IMR-90 (cell line): ENCODE measurements at regions not wholly inside any gene's neighbourhood (a gene's known extent, or its start where the extent isn't known, plus 50 kb on each side); places are given as distances from the start of the nearest gene placed in this dataset.
A peak's percentile ranks its signal among the peaks of the same experiment; 100 is the strongest.

Experiments
- ATAC-seq: fragments of 200-7000 bp; cut with Tn5 transposase; 2 replicates; pipeline ENCODE4 v1.9.1; 2020; ENCODE audit warnings: low read depth, mild to moderate bottlenecking, moderate library complexity
- BruUV-seq: library from RNA; stranded (reverse); fragments of 400-500 nt; replicated peaks from 2 replicates; lab custom pipeline; 2021; lab: Mats Ljungman, UMichigan
- CTCF ChIA-PET: fragments of 300-600 bp; formaldehyde crosslinking; extraction: SDS; loops from one replicate; lab custom pipeline; 2021; ENCODE audit warnings: antibody characterized with exemption; lab: Yijun Ruan, JAX
- POLR2A ChIA-PET: fragments of 300-600 bp; sonication (Branson Sonifier 250); formaldehyde crosslinking; loops from one replicate; lab custom pipeline; 2022; ENCODE audit warnings: antibody characterized with exemption; ENCODE audit not compliant: unreplicated experiment; lab: Charles Lee
- DNase-seq: peaks from one replicate; pipeline ENCODE4 v3.0.0; 2013
- H2AFZ ChIP-seq: replicated peaks from 2 replicates; pipeline ENCODE3; 2013; ENCODE audit warnings: low read length, mild to moderate bottlenecking; ENCODE audit not compliant: poor library complexity
- H2AK5ac ChIP-seq: 2 replicates; pipeline ENCODE4 v1.6.1; 2013; ENCODE audit warnings: low read depth, low read length, inconsistent platforms
- H2AK9ac ChIP-seq: replicated peaks from 2 replicates; pipeline ENCODE3; 2013; ENCODE audit warnings: mild to moderate bottlenecking, low read depth, low read length, moderate library complexity; ENCODE audit not compliant: poor library complexity
- H2BK120ac ChIP-seq: 2 replicates; pipeline ENCODE4 v1.6.1; 2013; ENCODE audit warnings: low read depth, low read length, inconsistent platforms
- H2BK15ac ChIP-seq: 3 replicates; pipeline ENCODE4 v1.6.1; 2013; ENCODE audit warnings: low read depth, low read length, inconsistent platforms
- H2BK20ac ChIP-seq: 2 replicates; pipeline ENCODE4 v1.6.1; 2013; ENCODE audit warnings: low read depth, mild to moderate bottlenecking, inconsistent platforms, low read length, moderate library complexity
- H2BK5ac ChIP-seq: 2 replicates; pipeline ENCODE4 v1.6.1; 2013; ENCODE audit warnings: mild to moderate bottlenecking, low read depth, low read length, inconsistent platforms; ENCODE audit not compliant: poor library complexity, severe bottlenecking
- H3K14ac ChIP-seq: replicated peaks from 2 replicates; pipeline ENCODE4 v1.6.1; 2013; ENCODE audit warnings: low read depth, low read length, inconsistent platforms
- H3K18ac ChIP-seq: 2 replicates; pipeline ENCODE4 v1.6.1; 2013; ENCODE audit warnings: low read depth, low read length, control low read depth
- H3K23ac ChIP-seq: 2 replicates; pipeline ENCODE4 v1.6.1; 2013; ENCODE audit warnings: low read depth, low read length, inconsistent platforms
- H3K27ac ChIP-seq: 2 replicates; pipeline ENCODE4 v1.5.1; 2013; ENCODE audit warnings: mild to moderate bottlenecking, control low read depth, low read length; ENCODE audit not compliant: insufficient read depth
- H3K27me3 ChIP-seq: 2 replicates; pipeline ENCODE4 v1.6.1; 2013; ENCODE audit warnings: low read length; ENCODE audit not compliant: control insufficient read depth, insufficient read depth
- H3K36me3 ChIP-seq: 2 replicates; pipeline ENCODE4 v1.6.1; 2013; ENCODE audit warnings: low read length, mixed read lengths; ENCODE audit not compliant: control insufficient read depth, insufficient read depth
- H3K4ac ChIP-seq: 2 replicates; pipeline ENCODE4 v1.6.1; 2013; ENCODE audit warnings: low read depth, low read length, inconsistent platforms
- H3K4me1 ChIP-seq: 2 replicates; pipeline ENCODE4 v1.6.1; 2013; ENCODE audit warnings: low read length, mixed read lengths; ENCODE audit not compliant: control insufficient read depth, insufficient read depth
- H3K4me2 ChIP-seq: 2 replicates; pipeline ENCODE4 v1.6.1; 2013; ENCODE audit warnings: low read depth, mild to moderate bottlenecking, control low read depth, low read length, moderate library complexity
- H3K4me3 ChIP-seq: 2 replicates; pipeline ENCODE4 v1.5.1; 2013; ENCODE audit warnings: low read depth, mild to moderate bottlenecking, control low read depth, low read length, moderate library complexity; ENCODE audit not compliant: insufficient read depth
- H3K56ac ChIP-seq: 2 replicates; pipeline ENCODE4 v1.6.1; 2013; ENCODE audit warnings: low read length, inconsistent platforms; ENCODE audit not compliant: insufficient read depth; ENCODE audit errors: extremely low read depth
- H3K79me1 ChIP-seq, 2 experiments: 2 replicates each; pipeline ENCODE4 v1.6.1; 2013; ENCODE audit warnings: low read length in 2 of 2, inconsistent platforms in 1 of 2, low read depth in 1 of 2
- H3K9ac ChIP-seq: 2 replicates; pipeline ENCODE4 v1.6.1; 2013; ENCODE audit warnings: low read depth, low read length, control low read depth
- H3K9me1 ChIP-seq: 2 replicates; pipeline ENCODE4 v1.6.1; 2013; ENCODE audit warnings: low read length, inconsistent platforms; ENCODE audit not compliant: insufficient read depth
- H3K9me3 ChIP-seq: 2 replicates; pipeline ENCODE4 v1.6.1; 2013; ENCODE audit warnings: low read length; ENCODE audit not compliant: control insufficient read depth, insufficient read depth
- H4K20me1 ChIP-seq: 2 replicates; pipeline ENCODE4 v1.6.1; 2013; ENCODE audit warnings: low read length, inconsistent platforms; ENCODE audit not compliant: insufficient read depth
- H4K5ac ChIP-seq: 2 replicates; pipeline ENCODE4 v1.6.1; 2013; ENCODE audit warnings: mild to moderate bottlenecking, low read depth, low read length, control low read depth
- H4K8ac ChIP-seq, 2 experiments: 2 replicates each; pipeline ENCODE4 v1.6.1; 2013; ENCODE audit warnings: low read depth in 2 of 2, low read length in 2 of 2, control low read depth in 1 of 2, inconsistent platforms in 1 of 2
- H4K91ac ChIP-seq: 2 replicates; pipeline ENCODE4 v1.6.1; 2013; ENCODE audit warnings: low read depth, low read length, inconsistent platforms; ENCODE audit not compliant: insufficient read depth
- BHLHE40 ChIP-seq: fragments of 150-350 bp; IDR thresholded peaks from 2 replicates; pipeline ENCODE4 v1.6.1; 2016; ENCODE audit warnings: mild to moderate bottlenecking, low read depth, low read length
- MAFK ChIP-seq: IDR thresholded peaks from 2 replicates; pipeline ENCODE4 v1.6.1; 2012; ENCODE audit warnings: low read depth, low read length, improper control_type of control experiment
- WGBS, 2 experiments: methylation state at CpG; one replicate each; pipeline versions ENCODE4 v1.1.5 to v1.1.7; 2013; ENCODE audit warnings: missing lambda C conversion rate in 2 of 2; ENCODE audit not compliant: insufficient read length in 1 of 2; ENCODE audit errors: extremely low coverage in 2 of 2; 5-methylcytosine and 5-hydroxymethylcytosine counted together
- dilution Hi-C: fragments of 300-500 bp; cut with HindIII; formaldehyde crosslinking; loops from one replicate; pipeline ENCODE4 v1.14.3; 2018; ENCODE audit warnings: low sequenced_read_pairs; ENCODE audit not compliant: unreplicated experiment
- in situ Hi-C: fragments of 300-500 bp; cut with MboI; formaldehyde crosslinking; loops from 3 replicates; pipeline ENCODE4 v1.14.3; 2019; ENCODE audit warnings: low sequenced_read_pairs, inconsistent platforms, mixed read lengths
- intact Hi-C: fragments of 100-400 bp; cut with micrococcal nuclease; formaldehyde crosslinking; loops from 2 replicates; pipeline ENCODE4 v1.10.0; 2022

DNA sequence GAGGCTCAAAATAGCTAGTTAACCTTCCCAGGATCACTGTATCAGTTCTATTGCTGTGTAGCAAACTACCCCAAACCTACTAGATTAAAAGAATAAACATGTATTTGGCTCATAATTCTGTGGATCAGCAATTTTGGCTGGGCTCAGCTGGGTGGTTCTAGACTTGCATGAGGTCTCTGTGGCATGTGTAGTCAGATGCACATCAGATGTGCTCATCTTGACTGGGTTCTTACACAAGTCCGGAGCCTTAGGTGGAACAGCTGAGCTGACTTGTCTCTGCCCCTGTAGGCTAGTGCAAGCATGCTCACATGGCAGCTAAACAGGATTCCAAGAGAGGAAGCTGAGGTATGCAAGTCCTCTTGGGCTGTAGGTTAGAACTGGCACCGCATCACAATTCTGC is 137.7 kb upstream of the PRNP start:
- Histone ChIP-seq H2BK15ac (peak overlapping the region; percentile 81; the same call in 2 of the 3 replicates), H2BK120ac (peak overlapping the region; percentile 72; the same call in 1 of the 2 replicates), H3K36me3 (no peaks in the 10 kb centered on the region), H4K91ac (no peak overlapping the region), H2BK20ac (peak overlapping the region; percentile 57; the same call in 1 of the 2 replicates), H4K5ac (no peak overlapping the region), H3K9ac (no peak overlapping the region), H3K4me1 (peaks cover 19% of the 10 kb centered on the region), H2BK5ac (no peak overlapping the region), H3K9me3 (peaks cover 5% of the 10 kb centered on the region; the same call in 1 of the 2 replicates), H2AK9ac (no peak overlapping the region), H3K18ac (no peak overlapping the region), H3K14ac (peak overlapping the region; percentile 76), H2AK5ac (peak overlapping the region; percentile 16; the same call in 1 of the 2 replicates), H3K23ac (no peak overlapping the region), H3K27me3 (no peaks in the 10 kb centered on the region), H3K4ac (peak overlapping the region; percentile 53), H3K4me2 (no peak overlapping the region), H3K79me1 (0 out of 4 replicates have a peak, but pooled peaks cover 0 to 5% of the 10 kb centered on the region in 2 experiments), H3K9me1 (peaks cover 10% of the 10 kb centered on the region), H2AFZ (no peak overlapping the region), H3K56ac (no peak overlapping the region), H4K8ac (peak overlapping the region in 1 of 2 experiments; percentile 19; a peak in 1 of 4 replicates), H4K20me1 (no peaks in the 10 kb centered on the region), H3K27ac (no peak overlapping the region), H3K4me3 (no peak overlapping the region)
- DNase-seq (no peak), ATAC-seq (no peak)
- dilution Hi-C loops (no loop called here), intact Hi-C loops (no loop called here), in situ Hi-C loops (no loop called here)
- WGBS, 2 experiments = no CpG with 5 or more reads among the region's 2 CpGs
- no TSS peak for BruUV-seq
- ChIA-PET POLR2A (no interaction called here), CTCF (no interaction called here)
- TF ChIP-seq MAFK (no peak), BHLHE40 (no peak)
